ENCODE measurements at regions not wholly inside any gene's neighbourhood (a gene's known extent, or its start where the extent isn't known, plus 50 kb on each side); places are given as distances from the start of the nearest gene placed in this dataset.

DNA sequence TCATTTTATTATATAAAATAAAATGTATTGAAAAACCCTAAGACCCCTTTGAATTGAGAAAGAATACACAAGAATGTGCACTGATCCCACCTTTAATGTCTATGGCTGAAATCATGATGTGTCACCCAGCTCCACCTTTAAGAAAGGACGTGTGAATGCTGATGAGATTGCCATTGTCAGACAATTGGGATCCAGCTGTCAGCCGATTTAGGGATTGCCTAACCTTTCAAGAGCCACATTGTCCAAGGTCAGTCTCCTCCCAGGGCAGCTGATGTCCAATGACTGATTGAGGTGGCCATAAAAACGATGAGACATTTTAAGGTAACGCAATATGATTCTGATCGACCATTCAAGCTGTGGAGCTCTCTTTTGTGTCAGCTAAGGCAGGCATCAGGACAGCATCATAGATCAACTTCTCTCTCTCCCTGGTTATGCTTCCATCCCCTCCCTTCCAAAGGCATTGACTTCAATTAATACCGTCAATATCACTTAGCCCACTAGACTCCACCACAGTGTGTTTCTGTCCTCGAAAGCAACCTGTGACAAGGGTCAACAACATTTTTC, 1676.4 kb downstream of the PCDH7 start:
- no peak for TF ChIP-seq RFX5 (IDR thresholded peaks at IDR 0.05)
- TF ChIP-seq HDAC2 (IDR thresholded peaks at IDR 0.05) = no peak
- no peak for TF ChIP-seq RAD21 (conservative IDR thresholded peaks at IDR 0.05 in 1 of 2, IDR thresholded peaks at IDR 0.05 in 1 of 2)
- TF ChIP-seq, protein P1, sequence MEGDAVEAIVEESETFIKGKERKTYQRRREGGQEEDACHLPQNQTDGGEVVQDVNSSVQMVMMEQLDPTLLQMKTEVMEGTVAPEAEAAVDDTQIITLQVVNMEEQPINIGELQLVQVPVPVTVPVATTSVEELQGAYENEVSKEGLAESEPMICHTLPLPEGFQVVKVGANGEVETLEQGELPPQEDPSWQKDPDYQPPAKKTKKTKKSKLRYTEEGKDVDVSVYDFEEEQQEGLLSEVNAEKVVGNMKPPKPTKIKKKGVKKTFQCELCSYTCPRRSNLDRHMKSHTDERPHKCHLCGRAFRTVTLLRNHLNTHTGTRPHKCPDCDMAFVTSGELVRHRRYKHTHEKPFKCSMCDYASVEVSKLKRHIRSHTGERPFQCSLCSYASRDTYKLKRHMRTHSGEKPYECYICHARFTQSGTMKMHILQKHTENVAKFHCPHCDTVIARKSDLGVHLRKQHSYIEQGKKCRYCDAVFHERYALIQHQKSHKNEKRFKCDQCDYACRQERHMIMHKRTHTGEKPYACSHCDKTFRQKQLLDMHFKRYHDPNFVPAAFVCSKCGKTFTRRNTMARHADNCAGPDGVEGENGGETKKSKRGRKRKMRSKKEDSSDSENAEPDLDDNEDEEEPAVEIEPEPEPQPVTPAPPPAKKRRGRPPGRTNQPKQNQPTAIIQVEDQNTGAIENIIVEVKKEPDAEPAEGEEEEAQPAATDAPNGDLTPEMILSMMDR (IDR thresholded peaks at IDR 0.05) = no peak
- no peak for TF ChIP-seq ESRRA (IDR thresholded peaks at IDR 0.05; ENCODE audit: borderline replicate concordance, low read length)
- TF ChIP-seq EP300 (IDR thresholded peaks at IDR 0.05) = no peak
- TF ChIP-seq BHLHE40 (IDR thresholded peaks at IDR 0.05; ENCODE audit: low read depth, low read length) = no peak
- TF ChIP-seq ZFP36 (IDR thresholded peaks at IDR 0.05; ENCODE audit: borderline replicate concordance, partially characterized antibody) = no peak
- TF ChIP-seq CHD2 (IDR thresholded peaks at IDR 0.05; ENCODE audit: low read length, partially characterized antibody) = no peak
